ENCODE measurements at regions not wholly inside any gene's neighbourhood (a gene's known extent, or its start where the extent isn't known, plus 50 kb on each side); places are given as distances from the start of the nearest gene placed in this dataset.

DNA sequence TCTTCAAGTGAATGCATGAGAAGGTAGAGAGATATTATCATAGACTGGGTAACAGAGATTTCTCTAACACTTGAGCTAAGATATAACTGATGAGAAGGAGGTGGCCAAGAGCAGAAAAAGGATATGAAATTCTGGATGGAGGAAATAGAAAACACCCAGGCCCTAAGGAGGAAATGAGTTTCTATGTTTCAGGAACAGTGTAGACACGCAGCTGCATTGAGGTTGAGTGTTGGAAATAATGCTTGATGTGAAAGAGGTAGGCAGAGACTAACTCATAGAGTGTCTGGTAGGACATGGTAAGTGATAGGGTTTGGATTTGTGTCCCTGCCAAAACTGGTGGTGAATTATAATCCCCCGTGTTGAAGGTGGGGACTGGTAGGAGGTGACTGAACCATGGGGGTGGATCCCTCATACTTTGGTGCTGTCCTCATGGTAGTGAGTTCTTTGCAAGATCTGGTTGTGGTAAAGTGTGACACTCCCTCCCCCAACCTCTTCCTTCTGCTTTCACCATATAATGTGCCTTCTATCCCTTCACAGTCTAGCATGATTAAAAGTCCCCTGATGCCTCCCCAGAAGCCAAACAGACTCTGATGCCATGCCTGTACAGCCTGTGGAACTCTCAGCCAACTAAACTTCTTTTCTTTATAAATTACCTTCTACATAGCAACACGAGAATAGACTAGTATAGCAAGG is 787.3 kb downstream of the EDEM1 start:
- H3K9me3 ChIP-seq = no peaks in the 10 kb centered on the region
- H3K27me3 ChIP-seq = no peaks in the 10 kb centered on the region
- no peaks in the 10 kb centered on the region for H3K4me1 ChIP-seq
- DNase-seq = no peak
- no peak overlapping the region for H3K27ac ChIP-seq
- no peak overlapping the region for H3K4me3 ChIP-seq
- WGBS, 2 donors = 77 to 87% methylated on average over 3 of the region's 3 CpGs
- no peaks in the 10 kb centered on the region for H3K36me3 ChIP-seq (ENCODE audit: low read depth, missing control alignments)
- intact Hi-C loops (cut with DNase I; ENCODE audit: low total_unique reads) = no loop called here
- no peak for TF ChIP-seq POLR2A (IDR thresholded peaks at IDR 0.05)
- TF ChIP-seq, protein P1, sequence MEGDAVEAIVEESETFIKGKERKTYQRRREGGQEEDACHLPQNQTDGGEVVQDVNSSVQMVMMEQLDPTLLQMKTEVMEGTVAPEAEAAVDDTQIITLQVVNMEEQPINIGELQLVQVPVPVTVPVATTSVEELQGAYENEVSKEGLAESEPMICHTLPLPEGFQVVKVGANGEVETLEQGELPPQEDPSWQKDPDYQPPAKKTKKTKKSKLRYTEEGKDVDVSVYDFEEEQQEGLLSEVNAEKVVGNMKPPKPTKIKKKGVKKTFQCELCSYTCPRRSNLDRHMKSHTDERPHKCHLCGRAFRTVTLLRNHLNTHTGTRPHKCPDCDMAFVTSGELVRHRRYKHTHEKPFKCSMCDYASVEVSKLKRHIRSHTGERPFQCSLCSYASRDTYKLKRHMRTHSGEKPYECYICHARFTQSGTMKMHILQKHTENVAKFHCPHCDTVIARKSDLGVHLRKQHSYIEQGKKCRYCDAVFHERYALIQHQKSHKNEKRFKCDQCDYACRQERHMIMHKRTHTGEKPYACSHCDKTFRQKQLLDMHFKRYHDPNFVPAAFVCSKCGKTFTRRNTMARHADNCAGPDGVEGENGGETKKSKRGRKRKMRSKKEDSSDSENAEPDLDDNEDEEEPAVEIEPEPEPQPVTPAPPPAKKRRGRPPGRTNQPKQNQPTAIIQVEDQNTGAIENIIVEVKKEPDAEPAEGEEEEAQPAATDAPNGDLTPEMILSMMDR (IDR thresholded peaks at IDR 0.05) = no peak

DNA sequence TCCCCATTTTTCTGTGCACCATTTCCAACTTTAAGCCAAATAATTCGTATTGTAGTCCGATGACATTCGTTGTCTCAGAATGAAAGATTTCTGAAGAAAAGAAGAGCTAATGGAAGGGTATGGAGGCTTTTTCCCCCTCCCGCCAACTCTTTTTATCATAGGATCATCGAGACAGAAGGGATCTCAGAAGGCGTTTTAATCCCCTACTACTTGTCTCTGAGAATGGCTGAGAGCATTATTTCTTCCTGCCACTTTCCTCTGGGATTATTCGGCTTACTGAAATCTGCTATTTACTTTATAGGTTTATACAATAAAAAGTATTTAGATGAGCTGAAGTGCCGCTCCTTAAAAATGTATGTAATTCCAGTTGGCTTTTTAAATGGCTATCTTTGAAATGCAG is 789.8 kb downstream of the EDEM1 start:
- TF ChIP-seq POLR2A (IDR thresholded peaks at IDR 0.05) = no peak
- TF ChIP-seq, protein P1 (IDR thresholded peaks at IDR 0.05) = no peak
- no peaks in the 10 kb centered on the region for H3K4me1 ChIP-seq
- H3K27me3 ChIP-seq = no peaks in the 10 kb centered on the region
- WGBS, 2 donors = 90 to 91% methylated on average over 8 of the region's 8 CpGs
- intact Hi-C loops (cut with DNase I; ENCODE audit: low total_unique reads) = no loop called here
- DNase-seq = no peak
- no peaks in the 10 kb centered on the region for H3K9me3 ChIP-seq
- H3K4me3 ChIP-seq = no peak overlapping the region
- H3K27ac ChIP-seq = no peak overlapping the region
- no peaks in the 10 kb centered on the region for H3K36me3 ChIP-seq (ENCODE audit: low read depth, missing control alignments)

DNA sequence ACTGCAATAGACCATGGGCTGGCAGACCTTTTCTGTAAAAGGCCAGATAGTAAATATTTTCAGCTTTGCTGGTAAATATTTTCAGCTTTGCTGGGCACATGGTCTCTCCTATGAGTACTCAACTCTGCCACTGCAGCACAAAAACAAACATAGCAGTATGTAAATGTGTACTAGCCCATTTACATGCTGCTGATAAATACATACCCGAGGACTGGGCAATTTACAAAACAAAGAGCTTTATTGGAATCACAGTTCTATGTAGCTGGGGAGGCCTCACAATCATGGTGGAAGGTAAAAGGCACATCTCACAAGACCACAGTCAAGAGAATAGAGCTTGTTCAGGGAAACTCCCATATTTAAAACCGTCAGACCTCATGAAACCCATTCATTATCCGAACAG is 793.0 kb downstream of the EDEM1 start:
- Histone ChIP-seq H3K4me1 (no peaks in the 10 kb centered on the region), H3K27me3 (no peaks in the 10 kb centered on the region), H3K4me3 (no peak overlapping the region), H3K36me3 (ENCODE audit: low read depth, missing control alignments) (no peaks in the 10 kb centered on the region), H3K9me3 (no peaks in the 10 kb centered on the region), H3K27ac (no peak overlapping the region)
- no peak for TF ChIP-seq POLR2A (IDR thresholded peaks at IDR 0.05)
- TF ChIP-seq, protein P1 (IDR thresholded peaks at IDR 0.05) = no peak
- intact Hi-C loops (cut with DNase I; ENCODE audit: low total_unique reads) = loop anchor here (2.0 kb wide), 1 partner anchor 76 kb away; no protein-coding TSS in a partner anchor
- 60 to 62% methylated on average over 3 of the region's 3 CpGs for WGBS, 2 donors
- DNase-seq = no peak

DNA sequence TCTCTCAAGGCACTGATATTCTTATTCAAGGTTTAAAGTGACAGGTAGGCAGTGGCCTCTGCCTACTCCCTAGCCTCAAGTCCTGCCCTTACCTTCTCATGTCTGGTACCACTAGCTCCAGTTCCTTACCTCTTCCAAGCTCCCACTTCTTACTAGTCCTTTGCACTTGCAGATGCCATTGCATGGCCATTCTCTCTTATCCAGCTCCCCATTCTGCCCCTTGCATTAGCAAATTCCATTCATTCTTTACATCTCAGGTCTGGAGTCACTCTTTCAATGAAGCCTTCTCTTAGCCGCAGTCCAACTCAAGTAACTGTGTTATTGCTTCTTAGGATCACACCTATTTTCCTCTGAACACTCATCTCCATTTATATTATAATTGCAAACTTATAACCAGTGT is 807.1 kb downstream of the EDEM1 start:
- Histone ChIP-seq H3K27me3 (no peaks in the 10 kb centered on the region), H3K4me3 (no peak overlapping the region), H3K9me3 (no peaks in the 10 kb centered on the region), H3K36me3 (ENCODE audit: low read depth, missing control alignments) (no peaks in the 10 kb centered on the region), H3K4me1 (no peaks in the 10 kb centered on the region), H3K27ac (no peak overlapping the region)
- intact Hi-C loops (cut with DNase I; ENCODE audit: low total_unique reads) = no loop called here
- no peak for DNase-seq
- TF ChIP-seq POLR2A (IDR thresholded peaks at IDR 0.05) = no peak
- TF ChIP-seq, protein P1 (IDR thresholded peaks at IDR 0.05) = no peak
- WGBS, 2 donors = 90 to 94% methylated on average over 1 of the region's 1 CpG

GRCh38 chr3:6018456-6018855 is 830.9 kb downstream of the EDEM1 start:
- H3K36me3 ChIP-seq (ENCODE audit: low read depth, missing control alignments) = no peaks in the 10 kb centered on the region
- no peaks in the 10 kb centered on the region for H3K4me1 ChIP-seq
- no peaks in the 10 kb centered on the region for H3K27me3 ChIP-seq
- H3K9me3 ChIP-seq = no peaks in the 10 kb centered on the region
- DNase-seq = no peak
- no peak for TF ChIP-seq POLR2A (IDR thresholded peaks at IDR 0.05)
- whole genome bisulfite sequencing, 2 donors = 91 to 95% methylated on average over 2 of the region's 2 CpGs
- intact Hi-C loops (cut with DNase I; ENCODE audit: low total_unique reads) = no loop called here
- H3K27ac ChIP-seq = no peak overlapping the region
- no peak overlapping the region for H3K4me3 ChIP-seq

Measured in testis (tissue), 2 donors.